ENCODE measurements at regions not wholly inside any gene's neighbourhood (a gene's known extent, or its start where the extent isn't known, plus 50 kb on each side); places are given as distances from the start of the nearest gene placed in this dataset.
A peak's percentile ranks its signal among the peaks of the same experiment; 100 is the strongest.

DNA sequence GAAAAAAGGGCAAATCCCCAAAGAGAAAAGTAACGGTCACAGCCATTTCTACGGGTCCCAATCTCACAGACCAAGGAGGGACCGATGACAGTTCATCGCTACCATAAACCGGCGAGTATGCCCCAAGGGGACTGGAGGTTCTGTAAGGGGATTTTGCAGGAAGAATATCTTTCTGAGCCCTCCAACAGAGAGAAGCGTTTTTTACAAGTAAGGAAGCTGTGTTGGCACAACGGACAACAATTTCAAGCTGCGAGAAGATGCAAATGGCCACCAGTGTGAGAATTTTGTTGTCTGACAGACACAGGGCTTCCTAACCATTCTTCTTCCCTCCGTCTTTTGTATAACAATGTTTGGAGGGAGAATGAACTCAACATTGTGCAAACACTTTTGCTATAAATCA, 1043.1 kb downstream of the ADGRL2 start:
- TF ChIP-seq, protein P1, sequence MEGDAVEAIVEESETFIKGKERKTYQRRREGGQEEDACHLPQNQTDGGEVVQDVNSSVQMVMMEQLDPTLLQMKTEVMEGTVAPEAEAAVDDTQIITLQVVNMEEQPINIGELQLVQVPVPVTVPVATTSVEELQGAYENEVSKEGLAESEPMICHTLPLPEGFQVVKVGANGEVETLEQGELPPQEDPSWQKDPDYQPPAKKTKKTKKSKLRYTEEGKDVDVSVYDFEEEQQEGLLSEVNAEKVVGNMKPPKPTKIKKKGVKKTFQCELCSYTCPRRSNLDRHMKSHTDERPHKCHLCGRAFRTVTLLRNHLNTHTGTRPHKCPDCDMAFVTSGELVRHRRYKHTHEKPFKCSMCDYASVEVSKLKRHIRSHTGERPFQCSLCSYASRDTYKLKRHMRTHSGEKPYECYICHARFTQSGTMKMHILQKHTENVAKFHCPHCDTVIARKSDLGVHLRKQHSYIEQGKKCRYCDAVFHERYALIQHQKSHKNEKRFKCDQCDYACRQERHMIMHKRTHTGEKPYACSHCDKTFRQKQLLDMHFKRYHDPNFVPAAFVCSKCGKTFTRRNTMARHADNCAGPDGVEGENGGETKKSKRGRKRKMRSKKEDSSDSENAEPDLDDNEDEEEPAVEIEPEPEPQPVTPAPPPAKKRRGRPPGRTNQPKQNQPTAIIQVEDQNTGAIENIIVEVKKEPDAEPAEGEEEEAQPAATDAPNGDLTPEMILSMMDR (conservative IDR thresholded peaks at IDR 0.05; ENCODE audit: control insufficient read depth, insufficient read depth, low read depth, low read length) = no peak
- no peak for DNase-seq (ENCODE audit: low read depth)
- no peak overlapping the region for H3K4me3 ChIP-seq (ENCODE audit: control insufficient read depth, low read depth, low read length)

DNA sequence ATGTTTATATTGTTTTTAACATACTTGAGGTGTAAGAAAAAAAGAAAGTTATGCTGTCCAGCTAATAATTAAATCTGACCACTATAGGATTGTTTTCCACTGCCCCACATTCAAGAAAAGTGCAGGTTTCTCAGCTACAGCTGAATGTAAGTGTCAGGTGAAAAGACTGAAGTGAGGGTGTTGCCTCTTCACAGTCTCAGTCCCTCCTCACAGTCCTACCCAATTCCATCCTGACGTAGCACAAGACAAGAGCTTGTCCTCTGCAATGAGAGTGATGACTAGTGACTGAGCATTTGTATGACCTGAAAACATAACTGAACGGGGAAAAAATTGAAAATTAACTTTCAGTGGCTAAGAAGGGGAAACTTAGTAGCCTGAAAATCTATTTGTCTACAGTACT, 1039.5 kb downstream of the ADGRL2 start:
- TF ChIP-seq, protein P1 (conservative IDR thresholded peaks at IDR 0.05; ENCODE audit: control insufficient read depth, insufficient read depth, low read depth, low read length) = no peak

DNA sequence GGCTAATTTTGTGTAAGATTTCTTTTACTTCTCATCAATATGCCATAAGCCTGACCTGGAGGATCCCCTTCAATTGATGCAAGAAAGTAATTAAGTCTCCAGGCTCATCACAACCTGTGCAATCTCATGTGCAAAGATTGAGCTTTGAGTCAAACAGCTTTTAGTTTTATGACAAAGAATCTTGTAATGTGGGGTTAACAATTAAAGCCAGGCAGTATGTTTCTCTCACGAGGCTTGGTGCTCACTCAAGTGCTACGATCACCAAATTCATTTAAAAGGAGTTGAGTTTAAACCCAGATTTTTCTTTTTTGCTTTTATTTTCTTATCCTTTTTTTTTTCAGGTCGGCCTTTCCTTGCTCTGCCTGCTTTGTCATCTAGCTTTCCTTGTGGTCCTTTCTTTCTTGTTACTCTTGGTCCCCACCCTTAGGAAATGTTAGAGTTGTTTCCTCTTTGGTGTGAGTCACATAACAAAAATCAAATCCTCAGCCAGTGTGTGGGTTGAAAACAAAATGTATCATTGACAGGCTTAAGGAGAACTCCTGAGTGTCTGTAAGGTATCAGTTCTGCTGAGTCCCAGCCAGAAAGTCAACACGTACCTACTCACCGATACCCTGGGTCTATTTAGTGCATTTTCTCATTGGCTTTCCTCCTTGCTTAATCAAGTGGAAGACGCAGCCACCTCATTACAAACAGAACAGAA, 1037.2 kb downstream of the ADGRL2 start:
- DNase-seq (ENCODE audit: low read depth) = peak; percentile 57
- H3K4me3 ChIP-seq (ENCODE audit: control insufficient read depth, low read depth, low read length) = no peak overlapping the region
- TF ChIP-seq, protein P1 (conservative IDR thresholded peaks at IDR 0.05; ENCODE audit: control insufficient read depth, insufficient read depth, low read depth, low read length) = no peak

More for the DNA sequence above, 1039.5 kb downstream of the ADGRL2 start:
- DNase-seq (ENCODE audit: low read depth) = no peak
- H3K4me3 ChIP-seq (ENCODE audit: control insufficient read depth, low read depth, low read length) = no peak overlapping the region

DNA sequence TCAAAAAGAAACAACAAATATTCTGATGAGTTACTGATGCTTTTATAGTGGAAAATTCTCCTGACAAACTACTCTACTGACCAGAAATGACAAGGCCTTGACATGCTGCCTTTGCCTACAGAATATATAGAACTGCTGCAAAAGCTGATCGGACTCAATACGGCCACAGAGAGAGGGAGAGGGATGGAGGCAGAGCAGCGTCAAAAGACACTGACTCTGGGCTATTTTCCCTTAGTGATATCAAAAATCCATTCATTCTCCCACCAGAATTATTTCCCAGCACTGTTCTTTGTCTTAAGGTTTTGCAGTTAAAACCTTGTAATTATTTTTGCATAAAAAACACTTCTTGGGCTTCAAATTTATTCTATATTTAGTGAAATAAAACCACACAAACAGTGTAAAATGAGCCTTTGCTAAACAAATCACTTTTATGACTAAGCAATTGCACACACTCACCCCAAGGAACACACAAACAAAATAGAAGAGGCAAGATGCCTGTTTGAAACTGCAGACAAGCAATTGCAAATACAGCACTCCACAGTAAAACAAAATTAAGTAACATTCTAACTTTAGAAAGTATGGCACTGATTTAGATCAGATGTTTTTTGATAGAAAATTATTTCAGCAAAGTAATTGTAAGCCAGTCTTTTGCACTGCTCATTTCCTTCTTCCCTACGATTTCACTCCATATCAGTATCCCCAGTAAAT, 1036.4 kb downstream of the ADGRL2 start:
- TF ChIP-seq, protein P1 (conservative IDR thresholded peaks at IDR 0.05; ENCODE audit: control insufficient read depth, insufficient read depth, low read depth, low read length) = no peak
- H3K4me3 ChIP-seq (ENCODE audit: control insufficient read depth, low read depth, low read length) = no peak overlapping the region
- peak; percentile 31 for DNase-seq (ENCODE audit: low read depth)

DNA sequence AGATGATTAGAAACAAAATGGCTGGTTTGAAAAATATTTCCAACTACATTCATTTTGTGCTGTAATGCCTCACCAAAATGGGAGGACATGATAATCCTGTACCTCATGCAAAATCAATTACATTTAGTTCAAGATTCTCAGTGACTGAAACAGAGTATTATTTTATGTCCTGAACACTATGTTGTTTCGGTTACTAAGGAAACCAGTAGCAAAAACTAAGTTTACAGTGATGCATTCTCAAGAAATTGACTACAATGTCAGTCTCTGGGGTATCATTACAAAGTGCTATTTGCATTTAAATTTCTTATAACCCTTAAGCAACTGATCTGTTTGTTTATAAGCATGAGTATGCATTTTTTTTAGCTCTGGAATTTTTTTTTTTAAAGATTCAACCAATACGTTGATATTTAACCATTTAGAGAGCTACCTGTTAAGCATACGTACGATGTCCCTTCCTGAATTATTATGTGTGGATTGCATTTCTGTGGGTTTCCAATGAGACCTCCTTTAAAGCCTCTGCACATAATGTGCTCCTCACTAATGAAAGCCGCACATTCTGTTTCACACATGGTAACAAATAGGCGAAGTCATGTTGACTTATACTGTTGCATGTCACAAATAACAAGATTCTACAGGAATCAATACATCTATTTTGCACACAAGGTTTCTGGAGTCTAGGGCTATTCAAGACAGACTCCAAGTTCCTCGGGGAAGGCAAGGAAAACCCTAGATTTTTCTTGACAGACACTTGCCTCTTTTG, 1035.7 kb downstream of the ADGRL2 start:
- TF ChIP-seq, protein P1 (conservative IDR thresholded peaks at IDR 0.05; ENCODE audit: control insufficient read depth, insufficient read depth, low read depth, low read length) = no peak
- H3K4me3 ChIP-seq (ENCODE audit: control insufficient read depth, low read depth, low read length) = no peak overlapping the region
- peak; percentile 28 for DNase-seq (ENCODE audit: low read depth)

DNA sequence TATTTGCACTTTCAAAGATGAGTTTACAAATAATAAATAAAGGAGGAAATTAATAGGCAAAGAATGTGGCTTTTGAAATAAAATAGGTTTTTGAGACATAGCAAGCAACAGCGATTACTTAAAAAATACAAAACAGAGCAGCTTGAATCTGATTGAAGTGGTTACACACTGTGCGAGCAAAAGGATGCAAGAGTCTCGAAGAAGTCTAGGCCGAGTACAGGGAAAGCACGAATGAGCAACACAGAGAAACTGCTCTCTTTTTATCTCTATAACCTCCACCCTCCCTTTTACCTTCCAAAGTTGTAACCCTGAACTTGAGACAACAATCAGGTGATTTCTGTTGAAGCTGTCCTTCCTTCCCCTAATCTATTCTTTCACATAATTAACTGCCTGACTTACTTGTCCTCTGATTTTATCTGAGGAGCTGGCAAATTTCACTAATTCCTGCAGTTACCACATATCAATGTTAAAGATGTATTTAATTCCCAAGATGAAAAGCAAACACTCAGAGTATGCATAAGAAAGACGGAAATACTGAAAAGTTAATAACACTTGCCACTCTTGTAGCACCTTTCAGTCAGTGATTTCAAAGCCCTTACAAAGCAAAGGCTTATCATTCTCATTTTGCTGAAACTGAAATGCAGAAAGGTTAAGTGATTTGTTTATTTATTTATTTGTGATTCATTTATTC, 1030.1 kb downstream of the ADGRL2 start:
- no peak overlapping the region for H3K4me3 ChIP-seq (ENCODE audit: control insufficient read depth, low read depth, low read length)
- TF ChIP-seq, protein P1 (conservative IDR thresholded peaks at IDR 0.05; ENCODE audit: control insufficient read depth, insufficient read depth, low read depth, low read length) = no peak
- DNase-seq (ENCODE audit: low read depth) = no peak
